Right lobe of liver (tissue), 4 donors: ENCODE measurements at regions not wholly inside any gene's neighbourhood (a gene's known extent, or its start where the extent isn't known, plus 50 kb on each side); places are given as distances from the start of the nearest gene placed in this dataset.

ENCODE experiments used
- CTCF ChIP-seq, 4 donors: fragments of 200-600 bp in 3 of 4; fragments of 450-650 bp in 1 of 4; IDR thresholded peaks; one replicate each; pipeline versions ENCODE4 v1.5.1 to v1.8.0; 2016 to 2022; ENCODE audit warnings: antibody characterized with exemption in 4 of 4, mild to moderate bottlenecking in 2 of 4
- POLR2A ChIP-seq: fragments of 450-650 bp; IDR thresholded peaks from one replicate; pipeline ENCODE4 v1.6.1; 2017; ENCODE audit warnings: antibody characterized with exemption, mild to moderate bottlenecking
- donor health status: DM: no; HTN: no; CAD: no.
- donor health status: DM: no; HTN: no; CAD: no.
- donor health status: DM: no; HTN: yes; CAD: no.

GRCh38 chr7:121669144-121669543 lies 203.8 kb upstream of the PTPRZ1 start:
- no peak for TF ChIP-seq CTCF (IDR thresholded peaks at IDR 0.05)
- no peak for TF ChIP-seq POLR2A
